Endothelial cell of umbilical vein (primary cell): ENCODE measurements at regions not wholly inside any gene's neighbourhood (a gene's known extent, or its start where the extent isn't known, plus 50 kb on each side); places are given as distances from the start of the nearest gene placed in this dataset.

ENCODE experiments used
- CTCF ChIP-seq, 2 donors: IDR thresholded peaks; 1 replicate in 1 of 2; 2 replicates in 1 of 2; pipeline ENCODE4 v1.5.1; 2011; ENCODE audit warnings: low read length in 2 of 2, mild to moderate bottlenecking in 2 of 2, moderate library complexity in 2 of 2, control low read depth in 1 of 2, inconsistent platforms in 1 of 2, low read depth in 1 of 2; ENCODE audit not compliant: insufficient read depth in 1 of 2; ENCODE audit errors: extremely low read depth in 1 of 2
- EZH2 ChIP-seq: IDR thresholded peaks from 2 replicates; pipeline ENCODE4 v1.6.1; 2012; ENCODE audit warnings: borderline replicate concordance, low read depth, mild to moderate bottlenecking, moderate library complexity, low read length, inconsistent platforms; ENCODE audit not compliant: severe bottlenecking
- GATA2 ChIP-seq: IDR thresholded peaks from 2 replicates; pipeline ENCODE4 v1.7.0; 2011; ENCODE audit warnings: low read depth, mild to moderate bottlenecking, moderate library complexity, mixed read lengths, low read length; ENCODE audit not compliant: insufficient read length, insufficient read depth
- JUN ChIP-seq: IDR thresholded peaks from 2 replicates; pipeline ENCODE4 v1.6.1; 2011; ENCODE audit warnings: borderline replicate concordance, low read depth; ENCODE audit not compliant: insufficient read length, insufficient read depth
- POLR2A ChIP-seq: IDR thresholded peaks from 2 replicates; pipeline ENCODE4 v1.6.1; 2012; ENCODE audit warnings: low read depth, mild to moderate bottlenecking, control low read depth, low read length
- POLR2AphosphoS5 ChIP-seq: IDR thresholded peaks from 2 replicates; pipeline ENCODE4 v1.6.1; 2012; ENCODE audit warnings: low read depth, mild to moderate bottlenecking, control low read depth, low read length, moderate library complexity; ENCODE audit not compliant: insufficient read depth
- TF ChIP-seq, protein P1 (sequence below): IDR thresholded peaks from 2 replicates; pipeline ENCODE4 v1.6.1; 2011; ENCODE audit not compliant: insufficient read depth, insufficient read length

GRCh38 chr16:8376858-8377257 lies 213.5 kb downstream of the TMEM114 start:
- no peak for TF ChIP-seq CTCF (IDR thresholded peaks at IDR 0.05; ENCODE audit: extremely low read depth in 1 of 2, insufficient read depth in 1 of 2, low read depth in 1 of 2, low read length in 2 of 2)
- no peak for TF ChIP-seq EZH2
- TF ChIP-seq JUN = no peak
- TF ChIP-seq POLR2A = no peak
- no peak for TF ChIP-seq POLR2AphosphoS5
- TF ChIP-seq, protein P1, sequence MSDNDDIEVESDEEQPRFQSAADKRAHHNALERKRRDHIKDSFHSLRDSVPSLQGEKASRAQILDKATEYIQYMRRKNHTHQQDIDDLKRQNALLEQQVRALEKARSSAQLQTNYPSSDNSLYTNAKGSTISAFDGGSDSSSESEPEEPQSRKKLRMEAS = no peak
- no peak for TF ChIP-seq GATA2
